ENCODE measurements at regions not wholly inside any gene's neighbourhood (a gene's known extent, or its start where the extent isn't known, plus 50 kb on each side); places are given as distances from the start of the nearest gene placed in this dataset.
"Not testable (repeated sequence)": the region's sequence is repeated elsewhere in the genome, so short reads cannot be mapped to it uniquely, and the experiment has no call there.

GRCh38 chr5:8720506-8720905, 825.4 kb downstream of the SEMA5A start:
- no peak for DNase-seq (ENCODE audit: low read depth)

GRCh38 chr5:8721536-8721935, 824.3 kb downstream of the SEMA5A start:
- DNase-seq (ENCODE audit: low read depth): no peak

- DNase-seq (ENCODE audit: low read depth): no peak
These were observed 819.4 kb downstream of the SEMA5A start for GRCh38 chr5:8726383-8727036.

- DNase-seq (ENCODE audit: low read depth): no peak
These were observed 818.5 kb downstream of the SEMA5A start for GRCh38 chr5:8727396-8727795.

- DNase-seq (ENCODE audit: low read depth): no peak
These were observed 816.4 kb downstream of the SEMA5A start for GRCh38 chr5:8729437-8729836.

GRCh38 chr5:8730194-8730593, 815.7 kb downstream of the SEMA5A start:
- no peak for DNase-seq (ENCODE audit: low read depth)

GRCh38 chr5:8731110-8731509, 814.8 kb downstream of the SEMA5A start:
- not testable (repeated sequence) for DNase-seq (ENCODE audit: low read depth)

GRCh38 chr5:8740595-8740994, 805.3 kb downstream of the SEMA5A start:
- no peak for DNase-seq (ENCODE audit: low read depth)

GRCh38 chr5:8749556-8749955, 796.3 kb downstream of the SEMA5A start:
- DNase-seq (ENCODE audit: low read depth): no peak

- no peak for DNase-seq (ENCODE audit: low read depth)
These were observed 795.8 kb downstream of the SEMA5A start for GRCh38 chr5:8750100-8750499.

GRCh38 chr5:8751971-8752370, 793.9 kb downstream of the SEMA5A start:
- no peak for DNase-seq (ENCODE audit: low read depth)

- DNase-seq (ENCODE audit: low read depth): no peak
These were observed 793.3 kb downstream of the SEMA5A start for GRCh38 chr5:8752595-8752994.

- no peak for DNase-seq (ENCODE audit: low read depth)
These were observed 789.3 kb downstream of the SEMA5A start for GRCh38 chr5:8756498-8757084.

- no peak for DNase-seq (ENCODE audit: low read depth)
These were observed 780.0 kb downstream of the SEMA5A start for GRCh38 chr5:8765886-8766285.

- no peak for DNase-seq (ENCODE audit: low read depth)
These were observed 779.4 kb downstream of the SEMA5A start for GRCh38 chr5:8766448-8766847.

GRCh38 chr5:8767111-8767510, 778.8 kb downstream of the SEMA5A start:
- no peak for DNase-seq (ENCODE audit: low read depth)

GRCh38 chr5:8767746-8768145, 778.1 kb downstream of the SEMA5A start:
- DNase-seq (ENCODE audit: low read depth): no peak

GRCh38 chr5:8769631-8770030, 776.2 kb downstream of the SEMA5A start:
- DNase-seq (ENCODE audit: low read depth): no peak

- no peak for DNase-seq (ENCODE audit: low read depth)
These were observed 775.4 kb downstream of the SEMA5A start for GRCh38 chr5:8770431-8770830.

GRCh38 chr5:8773046-8773615, 772.7 kb downstream of the SEMA5A start:
- DNase-seq (ENCODE audit: low read depth): no peak

GRCh38 chr5:8784692-8785091, 761.2 kb downstream of the SEMA5A start:
- no peak for DNase-seq (ENCODE audit: low read depth)

GRCh38 chr5:8788246-8788645, 757.6 kb downstream of the SEMA5A start:
- no peak for DNase-seq (ENCODE audit: low read depth)

GRCh38 chr5:8805653-8806052, 740.2 kb downstream of the SEMA5A start:
- no peak for DNase-seq (ENCODE audit: low read depth)

GRCh38 chr5:8807636-8808035, 738.2 kb downstream of the SEMA5A start:
- no peak for DNase-seq (ENCODE audit: low read depth)

Measured in stimulated activated CD8-positive, alpha-beta memory T cell treated with anti-CD3 and anti-CD28 coated beads, Interleukin-7, amount 100 ng/mL, for 24 hours (primary cell).